ENCODE measurements at regions not wholly inside any gene's neighbourhood (a gene's known extent, or its start where the extent isn't known, plus 50 kb on each side); places are given as distances from the start of the nearest gene placed in this dataset.
"Not testable (repeated sequence)": the region's sequence is repeated elsewhere in the genome, so short reads cannot be mapped to it uniquely, and the experiment has no call there.

DNA sequence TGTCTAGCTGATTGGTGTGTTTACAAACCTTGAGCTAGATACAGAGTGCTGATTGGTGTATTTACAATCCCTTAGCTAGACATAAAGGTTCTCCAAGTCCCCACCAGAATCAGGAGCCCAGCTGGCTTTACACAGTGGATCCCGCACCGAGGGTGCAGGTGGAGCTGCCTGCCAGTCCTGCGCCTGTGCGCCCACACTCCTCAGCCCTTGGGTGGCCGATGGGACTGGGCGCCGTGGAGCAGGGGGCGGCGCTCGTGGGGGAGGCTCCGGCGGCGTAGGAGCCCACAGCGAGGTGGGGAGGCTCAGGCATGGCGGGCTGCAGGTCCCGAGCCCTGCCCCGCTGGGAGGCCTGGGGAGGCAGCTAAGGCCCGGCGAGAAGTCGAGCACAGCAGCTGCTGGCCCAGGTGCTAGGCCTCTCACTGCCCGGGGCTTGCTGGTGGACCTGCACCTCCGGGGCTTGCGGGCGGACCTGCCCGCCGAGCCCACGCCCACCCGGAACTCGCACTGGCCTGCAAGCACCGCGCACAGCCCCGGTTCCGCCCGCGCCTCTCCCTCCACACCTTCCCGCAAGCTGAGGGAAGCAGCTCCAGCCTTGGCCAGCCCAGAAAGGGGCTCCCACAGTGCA, 51.0 kb upstream of the CDYL start:
- TF ChIP-seq, protein P1, sequence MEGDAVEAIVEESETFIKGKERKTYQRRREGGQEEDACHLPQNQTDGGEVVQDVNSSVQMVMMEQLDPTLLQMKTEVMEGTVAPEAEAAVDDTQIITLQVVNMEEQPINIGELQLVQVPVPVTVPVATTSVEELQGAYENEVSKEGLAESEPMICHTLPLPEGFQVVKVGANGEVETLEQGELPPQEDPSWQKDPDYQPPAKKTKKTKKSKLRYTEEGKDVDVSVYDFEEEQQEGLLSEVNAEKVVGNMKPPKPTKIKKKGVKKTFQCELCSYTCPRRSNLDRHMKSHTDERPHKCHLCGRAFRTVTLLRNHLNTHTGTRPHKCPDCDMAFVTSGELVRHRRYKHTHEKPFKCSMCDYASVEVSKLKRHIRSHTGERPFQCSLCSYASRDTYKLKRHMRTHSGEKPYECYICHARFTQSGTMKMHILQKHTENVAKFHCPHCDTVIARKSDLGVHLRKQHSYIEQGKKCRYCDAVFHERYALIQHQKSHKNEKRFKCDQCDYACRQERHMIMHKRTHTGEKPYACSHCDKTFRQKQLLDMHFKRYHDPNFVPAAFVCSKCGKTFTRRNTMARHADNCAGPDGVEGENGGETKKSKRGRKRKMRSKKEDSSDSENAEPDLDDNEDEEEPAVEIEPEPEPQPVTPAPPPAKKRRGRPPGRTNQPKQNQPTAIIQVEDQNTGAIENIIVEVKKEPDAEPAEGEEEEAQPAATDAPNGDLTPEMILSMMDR (IDR thresholded peaks at IDR 0.05; ENCODE audit: low read depth, low read length), result not testable (repeated sequence)
- TF ChIP-seq EZH2phosphoT487 (IDR thresholded peaks at IDR 0.05; ENCODE audit: low read depth), result not testable (repeated sequence)
